ENCODE measurements at regions not wholly inside any gene's neighbourhood (a gene's known extent, or its start where the extent isn't known, plus 50 kb on each side); places are given as distances from the start of the nearest gene placed in this dataset.

DNA sequence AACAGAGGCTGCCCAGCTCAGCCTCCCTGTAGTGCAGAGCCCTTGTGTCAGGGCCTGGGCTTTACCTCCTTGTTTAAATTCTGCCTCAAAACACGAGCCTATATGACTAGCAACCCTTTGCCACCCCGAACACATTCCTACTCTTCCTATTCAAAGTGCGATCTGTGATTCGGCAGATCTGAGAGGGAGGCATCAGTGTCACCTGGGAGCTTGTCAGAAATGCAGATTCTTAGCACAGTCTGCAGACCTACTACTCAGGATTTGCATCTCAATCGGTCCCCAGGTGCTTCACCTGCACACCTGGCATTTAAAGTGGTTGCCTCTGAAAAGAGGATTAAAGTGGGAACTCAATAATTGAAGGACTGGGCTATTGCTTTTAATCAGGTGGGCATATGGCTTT lies 273.2 kb upstream of the TOPAZ1 start:
- no peak overlapping the region for H3K4me3 Mint-ChIP-seq
- H3K36me3 Mint-ChIP-seq (ENCODE audit: low read depth) = no peaks in the 10 kb centered on the region
- H3K27me3 Mint-ChIP-seq = peaks cover 49% of the 10 kb centered on the region
- no peaks in the 10 kb centered on the region for H3K9me3 Mint-ChIP-seq
- H3K27ac Mint-ChIP-seq = no peak overlapping the region
- DNase-seq = no peak
- no peaks in the 10 kb centered on the region for H3K4me1 Mint-ChIP-seq (ENCODE audit: low read depth)

DNA sequence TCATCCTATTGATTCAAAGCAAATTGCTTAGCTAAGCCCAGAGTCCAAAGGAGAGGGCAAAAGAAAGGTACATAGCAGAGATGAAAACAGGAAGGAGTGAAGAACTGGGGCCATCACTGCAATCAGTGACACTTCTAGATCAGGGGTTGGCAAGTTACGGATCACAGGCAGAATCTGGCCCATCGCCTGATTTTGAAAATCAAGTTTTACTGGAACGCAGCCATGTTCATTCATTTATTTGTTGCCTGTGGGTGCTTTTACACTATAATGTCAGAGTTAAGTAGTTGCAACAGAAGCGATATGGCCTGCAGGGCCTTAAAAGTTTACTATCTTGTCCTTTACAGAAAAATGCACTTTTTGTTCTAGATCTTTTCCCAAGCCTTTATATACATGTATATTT lies 271.7 kb upstream of the TOPAZ1 start:
- no peaks in the 10 kb centered on the region for H3K9me3 Mint-ChIP-seq
- H3K27me3 Mint-ChIP-seq = peaks cover 45% of the 10 kb centered on the region
- H3K4me3 Mint-ChIP-seq = no peak overlapping the region
- DNase-seq = no peak
- H3K36me3 Mint-ChIP-seq (ENCODE audit: low read depth) = no peaks in the 10 kb centered on the region
- no peak overlapping the region for H3K27ac Mint-ChIP-seq
- no peaks in the 10 kb centered on the region for H3K4me1 Mint-ChIP-seq (ENCODE audit: low read depth)

GRCh38 chr3:43970351-43970750 lies 271.3 kb upstream of the TOPAZ1 start:
- H3K27ac Mint-ChIP-seq = no peak overlapping the region
- H3K27me3 Mint-ChIP-seq = peaks cover 42% of the 10 kb centered on the region
- H3K4me1 Mint-ChIP-seq (ENCODE audit: low read depth) = no peaks in the 10 kb centered on the region
- no peak for DNase-seq
- H3K36me3 Mint-ChIP-seq (ENCODE audit: low read depth) = no peaks in the 10 kb centered on the region
- no peaks in the 10 kb centered on the region for H3K9me3 Mint-ChIP-seq
- H3K4me3 Mint-ChIP-seq = no peak overlapping the region

GRCh38 chr3:43970920-43971319 lies 270.8 kb upstream of the TOPAZ1 start:
- peaks cover 39% of the 10 kb centered on the region for H3K27me3 Mint-ChIP-seq
- H3K4me3 Mint-ChIP-seq = no peak overlapping the region
- H3K4me1 Mint-ChIP-seq (ENCODE audit: low read depth) = no peaks in the 10 kb centered on the region
- DNase-seq = no peak
- no peak overlapping the region for H3K27ac Mint-ChIP-seq
- peaks cover 5% of the 10 kb centered on the region for H3K9me3 Mint-ChIP-seq
- no peaks in the 10 kb centered on the region for H3K36me3 Mint-ChIP-seq (ENCODE audit: low read depth)

DNA sequence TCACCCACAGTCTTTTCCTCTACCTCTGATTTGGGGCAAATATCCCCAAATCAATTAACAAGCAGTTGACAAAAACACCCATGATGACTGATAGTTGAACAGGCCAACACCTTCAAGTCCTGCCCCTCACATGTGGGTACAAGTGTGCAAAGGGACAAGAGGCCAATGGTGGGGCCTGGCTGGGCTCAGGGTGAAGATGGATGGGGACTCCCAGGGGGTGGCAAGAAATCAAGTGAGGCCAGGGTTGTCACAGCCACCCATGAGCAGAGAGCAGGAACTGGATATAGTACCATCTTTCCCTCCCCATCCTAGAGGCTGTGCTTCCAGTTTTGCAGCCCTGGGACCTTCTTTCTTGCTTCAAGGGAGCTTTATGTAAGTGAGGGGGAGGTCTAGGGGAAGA lies 270.2 kb upstream of the TOPAZ1 start:
- H3K27ac Mint-ChIP-seq = no peak overlapping the region
- peaks cover 7% of the 10 kb centered on the region for H3K9me3 Mint-ChIP-seq
- peaks cover 34% of the 10 kb centered on the region for H3K27me3 Mint-ChIP-seq

GRCh38 chr3:43978708-43979107 lies 263.0 kb upstream of the TOPAZ1 start:
- Mint-ChIP-seq H3K9me3 (peaks cover 7% of the 10 kb centered on the region), H3K4me3 (no peak overlapping the region), H3K27ac (no peak overlapping the region), H3K27me3 (peaks cover 37% of the 10 kb centered on the region), H3K36me3 (ENCODE audit: low read depth) (no peaks in the 10 kb centered on the region), H3K4me1 (ENCODE audit: low read depth) (no peaks in the 10 kb centered on the region)
- no peak for DNase-seq

More for the DNA sequence above, 270.2 kb upstream of the TOPAZ1 start:
- no peaks in the 10 kb centered on the region for H3K4me1 Mint-ChIP-seq (ENCODE audit: low read depth)
- H3K36me3 Mint-ChIP-seq (ENCODE audit: low read depth) = no peaks in the 10 kb centered on the region
- no peak overlapping the region for H3K4me3 Mint-ChIP-seq
- DNase-seq = no peak

DNA sequence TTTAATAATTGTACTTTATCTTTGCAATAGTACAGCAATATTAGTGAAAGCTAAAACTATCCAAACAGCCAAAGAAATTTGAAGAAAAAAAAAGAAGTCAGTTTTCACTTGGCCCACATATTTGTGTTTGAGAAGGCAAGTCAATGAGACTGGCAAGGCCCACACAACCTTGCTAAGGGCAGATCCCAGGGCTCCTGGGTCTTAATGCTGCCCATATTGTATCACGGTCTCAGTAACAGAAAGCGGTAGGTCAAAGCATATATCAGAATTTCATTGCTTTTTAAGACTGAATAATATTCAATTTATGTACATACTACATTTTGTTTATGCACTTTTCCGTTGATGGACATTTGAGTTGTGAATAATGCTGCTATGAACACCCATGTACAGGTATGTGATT lies 262.0 kb upstream of the TOPAZ1 start:
- Mint-ChIP-seq H3K27ac (no peak overlapping the region), H3K9me3 (peaks cover 7% of the 10 kb centered on the region), H3K27me3 (peaks cover 45% of the 10 kb centered on the region), H3K4me1 (ENCODE audit: low read depth) (no peaks in the 10 kb centered on the region), H3K4me3 (no peak overlapping the region), H3K36me3 (ENCODE audit: low read depth) (no peaks in the 10 kb centered on the region)
- DNase-seq = no peak

- DNase-seq = peak; percentile 44
- Mint-ChIP-seq H3K27me3 (peaks cover 90% of the 10 kb centered on the region), H3K27ac (no peak overlapping the region), H3K4me1 (ENCODE audit: low read depth) (peaks cover 40% of the 10 kb centered on the region), H3K36me3 (ENCODE audit: low read depth) (no peaks in the 10 kb centered on the region), H3K9me3 (peaks cover 3% of the 10 kb centered on the region), H3K4me3 (peak overlapping the region; percentile 69)
Measured at GRCh38 chr3:43994657-43995546, 246.8 kb upstream of the TOPAZ1 start.

- Mint-ChIP-seq H3K4me3 (peak overlapping the region; percentile 69), H3K27me3 (peaks cover 91% of the 10 kb centered on the region), H3K27ac (no peak overlapping the region), H3K4me1 (ENCODE audit: low read depth) (peaks cover 40% of the 10 kb centered on the region), H3K9me3 (peaks cover 1% of the 10 kb centered on the region), H3K36me3 (ENCODE audit: low read depth) (no peaks in the 10 kb centered on the region)
- DNase-seq = peak; percentile 51
Measured at GRCh38 chr3:43995547-43996378, 245.9 kb upstream of the TOPAZ1 start.

- Mint-ChIP-seq H3K4me1 (ENCODE audit: low read depth) (peaks cover 40% of the 10 kb centered on the region), H3K27me3 (peaks cover 90% of the 10 kb centered on the region), H3K36me3 (ENCODE audit: low read depth) (no peaks in the 10 kb centered on the region), H3K27ac (peak overlapping the region; percentile 29), H3K9me3 (no peaks in the 10 kb centered on the region), H3K4me3 (peak overlapping the region; percentile 69)
- peak; percentile 52 for DNase-seq
Measured at GRCh38 chr3:43996379-43997301, 245.0 kb upstream of the TOPAZ1 start.

DNA sequence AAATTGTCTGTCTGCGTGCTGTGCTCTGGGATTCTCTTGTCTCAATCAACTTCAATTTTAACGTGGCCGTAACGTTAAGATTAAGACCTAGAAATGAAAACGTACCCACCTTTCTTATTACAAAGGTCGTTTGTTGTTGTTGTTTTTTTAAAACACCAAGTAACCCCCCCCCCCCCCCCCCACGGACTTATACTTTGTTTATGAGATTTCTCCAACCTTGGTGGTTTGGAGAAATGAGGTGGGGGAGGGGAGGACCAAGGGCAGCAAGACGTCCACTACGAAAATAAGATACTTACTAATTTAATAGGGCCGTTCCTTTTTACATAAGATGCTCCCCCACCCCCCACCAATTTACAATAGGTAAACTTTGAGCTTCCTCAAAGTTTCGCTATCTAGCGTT lies 244.4 kb upstream of the TOPAZ1 start:
- H3K4me1 Mint-ChIP-seq (ENCODE audit: low read depth) = peaks cover 40% of the 10 kb centered on the region
- no peaks in the 10 kb centered on the region for H3K9me3 Mint-ChIP-seq

DNA sequence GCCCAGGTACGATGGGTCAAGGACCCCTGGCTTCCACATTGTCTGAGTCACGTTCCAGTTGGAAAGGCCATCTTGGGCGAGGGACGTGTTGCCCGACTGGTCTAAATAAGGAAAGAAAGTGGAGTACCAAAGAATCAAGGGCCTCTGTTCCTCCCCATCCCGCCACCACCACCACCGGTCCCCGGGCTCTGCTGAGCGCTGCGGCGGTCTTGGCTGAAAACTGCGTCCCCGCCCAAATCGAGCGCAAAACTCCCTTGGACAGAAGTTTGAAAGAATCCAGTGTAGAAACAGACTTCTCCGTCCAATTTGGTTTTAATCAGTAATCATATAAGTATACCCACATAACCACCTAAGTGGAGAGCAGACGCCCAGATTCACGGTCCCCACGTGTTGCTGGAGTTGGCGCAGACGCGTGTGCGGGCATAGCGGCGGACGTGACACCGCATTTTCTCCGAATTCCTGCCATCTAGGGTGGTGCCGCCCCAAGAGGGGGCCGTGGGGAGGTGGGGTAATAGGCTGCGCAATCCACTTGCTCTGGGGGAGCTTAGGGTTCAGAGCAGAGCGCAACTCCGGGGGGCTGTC lies 243.8 kb upstream of the TOPAZ1 start:
- Mint-ChIP-seq H3K9me3 (no peaks in the 10 kb centered on the region), H3K4me3 (peak overlapping the region; percentile 62), H3K27me3 (peaks cover 92% of the 10 kb centered on the region), H3K27ac (no peak overlapping the region), H3K36me3 (ENCODE audit: low read depth) (no peaks in the 10 kb centered on the region), H3K4me1 (ENCODE audit: low read depth) (peaks cover 40% of the 10 kb centered on the region)
- DNase-seq = peak; percentile 43

More for the DNA sequence above, 244.4 kb upstream of the TOPAZ1 start:
- no peak for DNase-seq
- no peak overlapping the region for H3K27ac Mint-ChIP-seq
- H3K4me3 Mint-ChIP-seq = peak overlapping the region; percentile 69
- no peaks in the 10 kb centered on the region for H3K36me3 Mint-ChIP-seq (ENCODE audit: low read depth)
- H3K27me3 Mint-ChIP-seq = peaks cover 89% of the 10 kb centered on the region

- Mint-ChIP-seq H3K27me3 (peaks cover 91% of the 10 kb centered on the region), H3K4me3 (peak overlapping the region; percentile 62), H3K4me1 (ENCODE audit: low read depth) (peaks cover 40% of the 10 kb centered on the region), H3K27ac (no peak overlapping the region), H3K9me3 (no peaks in the 10 kb centered on the region), H3K36me3 (ENCODE audit: low read depth) (no peaks in the 10 kb centered on the region)
- DNase-seq = peak; percentile 40
Measured at GRCh38 chr3:43998370-43998835, 243.3 kb upstream of the TOPAZ1 start.

Measured in activated T-cell treated with anti-CD3 and anti-CD28 coated beads, Interleukin-2, amount 50 U/mL, for 24 hours (primary cell).